Esophagus muscularis mucosa (tissue), 4 donors: ENCODE measurements at regions not wholly inside any gene's neighbourhood (a gene's known extent, or its start where the extent isn't known, plus 50 kb on each side); places are given as distances from the start of the nearest gene placed in this dataset.

ENCODE experiments used
- CTCF ChIP-seq, 3 experiments: fragments of 200-600 bp in 2 of 3; fragments of 450-650 bp in 1 of 3; sonication (generic) in 2 of 3; IDR thresholded peaks; one replicate each; pipeline ENCODE4 v1.5.1; 2017 to 2019; ENCODE audit warnings: antibody characterized with exemption in 3 of 3, mild to moderate bottlenecking in 2 of 3, moderate library complexity in 1 of 3
- EP300 ChIP-seq: sonication (generic); formaldehyde crosslinking; IDR thresholded peaks from one replicate; pipeline ENCODE4 v1.6.1; 2017; ENCODE audit warnings: antibody characterized with exemption
- POLR2A ChIP-seq: fragments of 450-650 bp; IDR thresholded peaks from one replicate; pipeline ENCODE4 v1.6.1; 2017; ENCODE audit warnings: antibody characterized with exemption, moderate library complexity, mild to moderate bottlenecking, low read depth

GRCh38 chr11:24155792-24156191 lies 341.1 kb upstream of the LUZP2 start:
- TF ChIP-seq EP300 (no peak), CTCF (IDR thresholded peaks at IDR 0.05) (no peak), POLR2A (no peak)
